NCI-H524 treated with DMSO at 0.1 percent for 48 hours (cell line): ENCODE measurements at regions not wholly inside any gene's neighbourhood (a gene's known extent, or its start where the extent isn't known, plus 50 kb on each side); places are given as distances from the start of the nearest gene placed in this dataset.
A peak's percentile ranks its signal among the peaks of the same experiment; 100 is the strongest.
"Not testable (repeated sequence)": the region's sequence is repeated elsewhere in the genome, so short reads cannot be mapped to it uniquely, and the experiment has no call there.

ENCODE experiments used
- DNase-seq: peaks from one replicate; lab custom pipeline; 2025; lab: John Stamatoyannopoulos, UW

DNA sequence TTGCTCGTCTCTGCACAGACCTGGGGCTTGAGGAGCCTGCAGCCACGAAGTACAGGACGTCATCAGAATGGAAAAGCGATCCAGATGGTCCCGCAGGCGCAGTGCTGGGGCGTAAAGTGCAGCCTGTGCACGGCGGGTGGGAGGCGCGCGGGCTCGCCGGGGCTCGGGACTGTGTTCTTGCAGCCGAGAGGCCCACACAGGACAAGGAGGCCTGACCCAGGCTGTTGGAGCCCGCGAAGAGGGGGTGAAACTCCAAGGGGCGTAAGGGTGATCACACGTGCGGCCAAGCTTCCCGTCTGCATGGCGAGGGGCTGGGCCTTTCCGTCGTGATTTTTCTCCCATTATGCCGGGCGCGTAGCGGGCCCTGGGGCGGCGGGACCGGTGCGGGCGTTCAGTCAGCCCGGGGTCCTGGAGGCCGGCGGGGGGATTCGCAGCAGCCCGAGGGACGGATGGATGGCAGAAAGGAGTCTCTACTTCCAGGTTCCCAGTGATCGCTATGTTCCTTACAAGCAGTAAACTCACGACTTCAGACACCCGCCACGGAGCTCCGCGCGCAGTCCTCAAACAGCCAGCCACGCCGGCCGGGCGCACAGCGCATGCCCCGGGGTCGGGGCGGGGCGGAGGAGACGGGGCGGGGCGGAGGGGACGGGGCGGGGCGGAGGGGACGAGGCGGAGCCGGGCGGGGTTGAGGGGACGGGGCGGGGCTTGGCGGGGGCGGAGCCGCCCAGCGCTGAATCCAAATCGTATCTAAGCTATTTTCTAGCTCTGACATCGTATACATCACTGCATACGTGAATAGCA, 141.0 kb upstream of the KCNJ18 start:
- DNase-seq, result peak; percentile 62

DNA sequence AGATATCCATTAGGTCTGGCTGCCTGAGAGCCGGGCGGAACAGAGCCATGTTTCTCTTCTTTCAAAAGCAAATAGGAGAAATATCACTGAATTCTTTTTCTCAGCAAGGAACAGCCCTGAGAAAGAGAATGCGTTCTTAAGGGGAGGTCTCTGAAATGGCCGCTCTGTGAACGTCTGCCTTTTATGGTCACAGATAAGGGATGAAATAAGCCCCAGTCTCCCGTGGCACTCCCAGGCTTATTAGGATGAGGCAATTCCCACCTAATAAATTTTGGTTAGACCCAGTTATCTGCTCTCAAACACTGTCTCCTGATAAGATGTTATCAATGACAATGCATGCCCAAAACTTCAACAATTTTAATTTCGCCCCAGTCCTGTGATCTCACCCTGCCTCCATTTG, 133.4 kb upstream of the KCNJ18 start:
- not testable (repeated sequence) for DNase-seq

DNA sequence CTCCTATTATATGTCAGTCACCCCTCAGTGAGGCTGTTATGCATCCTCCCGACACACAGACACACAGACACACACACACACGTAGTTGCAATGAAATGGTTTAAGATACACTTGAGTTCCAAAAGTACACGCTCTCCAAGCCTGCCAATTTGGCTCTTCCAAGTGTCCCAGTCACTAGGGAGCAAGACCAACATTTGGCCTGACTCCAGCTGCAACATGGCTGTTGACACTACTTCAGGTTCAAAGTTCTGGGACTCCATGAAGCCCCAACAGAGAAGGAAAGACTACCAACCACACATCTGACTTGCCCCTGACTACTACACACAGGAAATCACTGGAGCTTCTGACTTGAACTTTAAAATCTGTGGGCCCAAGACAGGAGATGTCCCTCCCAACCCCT, 128.1 kb upstream of the KCNJ18 start:
- DNase-seq, result no peak

DNA sequence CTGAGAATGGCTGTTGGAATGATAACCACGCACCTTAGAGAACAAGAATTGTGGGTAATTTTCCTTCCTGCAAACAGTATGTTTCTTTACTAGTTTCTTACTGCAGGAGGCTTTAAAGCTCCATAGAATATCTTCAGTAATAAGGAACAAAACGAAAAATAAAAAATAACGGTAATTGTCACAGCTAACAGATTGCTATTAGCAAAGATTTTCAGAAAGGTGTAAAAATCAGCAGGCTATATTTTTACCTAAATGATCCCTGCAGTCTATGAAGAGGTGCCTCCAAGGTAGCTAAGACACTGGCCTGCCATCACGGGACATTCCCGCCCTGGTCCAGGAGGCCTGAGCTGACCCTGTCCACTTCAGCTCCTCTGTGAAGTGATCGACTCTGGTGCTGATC, 127.6 kb upstream of the KCNJ18 start:
- not testable (repeated sequence) for DNase-seq

DNA sequence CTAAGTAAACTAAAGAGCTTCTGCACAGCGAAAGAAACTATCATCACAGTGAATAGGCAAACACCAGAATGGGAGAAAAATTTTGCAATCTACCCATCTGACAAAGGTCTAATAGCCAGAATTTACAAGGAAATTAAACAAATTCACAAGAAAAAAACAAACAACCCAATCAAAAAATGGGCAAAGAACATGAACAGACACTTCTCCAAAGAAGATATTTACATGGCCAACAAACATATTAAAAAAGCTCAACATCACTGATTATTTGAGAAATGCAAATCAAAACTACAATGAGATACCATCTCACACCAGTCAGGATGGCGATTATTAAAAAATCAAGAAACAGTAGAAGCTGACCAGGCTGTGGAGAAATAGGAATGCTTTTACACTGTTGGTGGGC, 121.9 kb upstream of the KCNJ18 start:
- not testable (repeated sequence) for DNase-seq

DNA sequence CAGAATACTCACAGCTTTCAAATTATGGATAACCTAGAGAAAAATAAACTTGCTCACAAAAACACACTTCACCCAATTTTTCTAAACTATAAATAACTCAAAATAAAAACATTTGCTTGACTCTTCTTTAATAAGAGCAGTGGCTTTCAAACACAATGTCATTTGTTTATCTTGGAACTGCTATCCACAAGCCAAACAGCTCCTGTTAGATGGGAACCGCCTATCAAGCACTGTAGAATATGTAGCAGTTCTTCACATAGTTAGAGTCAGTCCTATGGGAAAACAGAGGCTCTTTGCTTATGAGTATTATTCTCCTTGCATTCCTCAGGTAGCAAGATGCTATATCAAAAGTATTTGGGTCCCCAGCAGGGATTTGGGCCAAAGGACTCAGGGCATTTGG, 120.2 kb upstream of the KCNJ18 start:
- not testable (repeated sequence) for DNase-seq

DNA sequence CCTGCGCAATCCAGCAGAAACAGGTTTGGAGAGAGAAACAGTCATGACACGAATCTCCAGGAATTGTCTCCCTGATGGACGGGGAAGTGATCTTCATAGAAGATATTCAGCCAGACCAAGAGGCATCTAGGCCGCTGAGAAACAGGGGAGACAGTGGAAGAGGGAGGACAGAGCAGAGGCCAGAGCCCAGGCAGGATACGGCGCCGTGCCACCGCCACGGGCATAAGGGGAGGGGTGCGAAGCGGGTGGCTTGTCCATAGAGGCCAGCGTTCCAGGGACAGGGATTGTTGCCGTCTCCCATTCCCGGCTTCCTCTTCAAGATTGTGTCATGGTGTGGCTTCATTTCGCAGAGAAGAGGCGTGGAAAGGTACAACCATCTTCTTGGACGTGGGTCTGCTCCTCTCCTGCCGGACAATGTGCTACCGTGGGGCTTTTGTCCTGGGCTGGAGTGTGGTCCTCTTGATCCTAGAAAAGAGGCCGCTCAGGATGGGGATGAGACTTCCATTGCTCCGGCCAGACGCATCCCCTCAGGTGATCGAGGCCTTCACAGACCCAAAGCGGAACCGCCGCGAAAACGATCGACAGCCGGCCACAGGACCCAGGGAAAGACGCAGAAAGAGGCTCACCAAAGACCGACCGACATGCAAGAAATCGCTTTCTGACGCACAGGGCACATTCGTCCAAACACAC, 118.9 kb upstream of the KCNJ18 start:
- DNase-seq, result not testable (repeated sequence)

DNA sequence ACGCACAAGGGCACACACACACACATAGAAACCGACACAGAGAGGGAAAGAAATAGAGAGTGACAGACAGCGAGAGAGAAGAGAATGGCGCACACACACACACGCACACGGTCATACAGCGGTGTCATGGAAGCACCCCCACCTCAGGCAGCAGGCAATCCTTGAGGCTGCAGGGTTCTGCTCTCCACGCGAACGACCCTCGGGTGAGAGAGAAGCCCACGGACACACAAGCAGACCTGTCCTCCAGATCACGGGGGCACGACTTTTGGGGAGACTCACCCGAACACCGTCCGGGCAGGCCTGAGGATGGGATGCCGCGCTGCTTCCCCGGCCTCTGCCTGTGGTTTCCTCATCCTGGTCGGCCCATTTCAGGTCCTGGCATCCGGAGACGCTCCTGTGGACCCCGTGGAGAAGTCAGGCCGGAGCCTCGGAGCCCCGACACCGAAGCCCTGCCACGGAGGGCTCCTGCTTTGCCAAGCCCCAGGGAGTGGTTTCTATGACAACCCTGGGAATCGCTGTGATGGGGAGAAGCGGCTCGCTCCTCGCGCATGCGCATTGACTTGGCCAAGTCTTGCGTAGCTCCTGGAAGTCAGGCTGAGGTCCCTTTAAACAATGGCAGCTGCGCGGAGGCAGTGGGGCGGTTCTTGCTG, 118.2 kb upstream of the KCNJ18 start:
- DNase-seq, result peak; percentile 13

DNA sequence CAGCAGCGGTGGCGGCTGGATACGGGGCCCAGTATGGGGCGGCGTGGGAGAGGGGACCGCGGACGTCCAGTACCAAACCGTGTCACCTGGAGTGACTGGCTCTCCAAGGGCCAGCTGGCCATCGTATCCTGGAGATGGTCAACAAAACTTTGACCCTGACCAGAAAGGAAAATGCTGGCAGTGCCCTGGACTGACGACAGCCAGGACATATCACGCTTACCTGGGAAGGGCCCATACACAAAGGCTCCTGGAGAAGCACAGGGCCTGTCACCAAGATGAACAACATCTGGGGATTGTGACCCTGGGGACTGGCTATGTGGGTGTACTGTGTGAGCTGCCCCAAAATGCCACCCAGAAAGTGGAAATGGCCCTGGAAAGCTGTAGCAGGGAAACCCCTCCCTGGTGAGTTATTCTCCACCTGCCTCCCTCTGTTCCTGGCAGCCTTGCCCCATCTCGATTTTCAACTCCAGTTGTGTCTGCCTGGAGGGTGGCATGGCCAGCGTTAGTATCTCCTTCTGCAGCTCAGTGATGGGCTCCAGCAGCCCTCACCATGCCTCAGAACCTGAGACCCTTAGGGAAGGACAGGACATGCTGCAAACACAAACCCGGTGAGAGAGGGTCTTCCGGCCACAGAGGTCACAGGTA, 117.6 kb upstream of the KCNJ18 start:
- not testable (repeated sequence) for DNase-seq

DNA sequence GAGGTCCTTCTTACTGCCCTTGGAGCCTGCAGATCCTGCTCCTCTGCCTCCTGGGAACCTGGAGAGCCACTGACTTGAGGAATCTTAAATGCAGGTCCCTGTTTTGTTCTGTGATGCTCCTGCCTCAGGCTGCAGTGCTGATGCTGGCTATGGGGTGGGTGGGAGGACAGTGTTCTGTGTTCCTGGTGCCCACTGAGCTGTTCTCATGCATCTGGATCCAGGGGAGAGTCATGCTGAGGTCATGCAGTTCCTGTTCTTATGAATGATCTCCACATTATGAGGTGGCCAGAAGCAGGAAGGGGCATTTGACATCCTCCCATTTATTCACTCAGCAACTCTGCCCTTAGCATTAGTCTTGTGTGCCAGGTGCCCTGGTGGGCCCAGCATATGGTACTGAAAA, 113.5 kb upstream of the KCNJ18 start:
- not testable (repeated sequence) for DNase-seq

DNA sequence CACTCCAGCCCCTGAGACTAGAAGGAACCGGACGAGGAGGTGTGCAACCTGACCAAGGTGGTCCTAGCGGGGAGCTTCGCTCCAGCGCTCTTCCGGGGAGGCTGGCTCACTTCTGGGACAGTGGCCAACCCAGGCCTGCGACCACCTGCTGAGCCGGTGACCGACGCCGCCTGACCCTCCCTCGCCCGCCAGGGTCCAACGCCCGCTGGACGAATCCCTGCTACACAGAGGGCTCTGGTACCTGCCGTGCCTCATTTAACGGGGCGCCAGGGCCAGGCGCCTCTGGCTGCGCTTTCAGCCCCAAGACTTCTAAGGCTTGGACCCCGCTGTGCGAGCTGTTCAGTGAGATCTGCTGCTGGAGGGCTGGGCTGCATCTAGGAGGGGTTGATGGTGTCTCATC, 99.5 kb upstream of the KCNJ18 start:
- no peak for DNase-seq

DNA sequence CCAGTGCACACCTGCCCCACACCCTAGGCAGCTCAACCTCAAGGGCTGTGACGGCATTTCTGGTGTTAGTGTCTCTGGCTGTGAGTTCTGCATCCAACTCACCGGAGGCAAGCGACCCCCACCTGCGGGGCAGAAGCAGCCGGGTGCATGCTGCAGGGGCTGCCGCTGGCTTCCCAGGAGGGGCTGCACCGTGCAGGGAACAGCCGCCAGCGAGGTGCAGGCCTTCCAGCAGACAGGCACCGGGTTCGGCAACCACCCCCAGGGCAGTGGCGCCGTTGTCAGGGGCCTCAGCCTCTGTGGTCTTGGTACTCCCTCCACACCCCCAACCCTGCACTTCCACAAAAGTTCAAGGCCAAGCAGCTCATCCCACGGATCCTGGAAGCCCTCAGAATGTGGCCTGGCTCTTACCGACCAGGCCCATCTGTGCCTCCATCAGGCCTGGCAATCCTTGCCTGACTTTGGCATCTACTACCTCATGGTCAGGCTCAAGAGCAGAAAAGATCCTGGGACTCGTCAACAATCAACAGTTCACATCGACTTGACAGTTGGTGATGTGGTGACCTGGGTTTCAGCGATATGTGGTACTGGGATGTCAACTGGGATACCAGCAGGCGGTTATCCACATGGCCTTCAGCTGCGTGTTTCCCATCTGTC, 98.7 kb upstream of the KCNJ18 start:
- DNase-seq, result not testable (repeated sequence)

DNA sequence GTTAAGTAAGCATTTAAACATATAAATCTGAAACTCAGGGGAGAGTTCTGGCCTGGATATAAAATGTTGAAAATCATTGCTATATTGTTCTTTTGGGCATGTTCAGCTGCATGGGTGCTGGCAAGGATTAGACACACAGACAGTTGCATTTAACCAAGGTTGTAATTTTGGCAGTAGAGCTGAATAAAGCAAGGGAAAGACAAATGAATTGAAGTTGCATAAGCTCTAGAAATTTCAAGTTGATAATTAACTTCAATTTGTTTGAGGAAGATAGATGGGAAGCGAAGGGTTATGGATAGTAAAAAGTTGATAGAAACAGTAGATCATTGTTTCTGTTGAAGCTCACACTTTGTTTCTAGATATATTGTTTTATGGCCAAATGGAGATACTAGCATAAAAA, 97.2 kb upstream of the KCNJ18 start:
- DNase-seq, result no peak

DNA sequence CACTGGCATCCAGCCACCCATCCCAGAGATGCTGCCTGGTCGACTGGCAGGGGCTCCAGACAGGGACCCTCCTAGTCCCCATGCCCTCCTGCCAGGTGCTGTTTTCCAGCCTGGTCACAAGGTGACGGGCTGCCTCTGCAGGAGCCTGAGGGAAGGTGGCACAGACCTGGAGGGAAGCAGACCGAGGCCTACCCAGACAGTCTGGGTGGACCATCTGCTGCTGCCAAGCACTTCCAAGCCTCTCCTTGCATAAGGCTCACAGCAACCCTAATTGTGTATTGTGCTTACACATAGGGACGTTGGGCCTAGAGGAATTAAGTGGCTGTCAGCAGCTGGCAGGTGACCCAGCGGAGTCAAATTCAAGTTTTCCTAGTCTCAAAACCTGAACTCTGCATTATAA, 90.1 kb upstream of the KCNJ18 start:
- peak; percentile 98 for DNase-seq

DNA sequence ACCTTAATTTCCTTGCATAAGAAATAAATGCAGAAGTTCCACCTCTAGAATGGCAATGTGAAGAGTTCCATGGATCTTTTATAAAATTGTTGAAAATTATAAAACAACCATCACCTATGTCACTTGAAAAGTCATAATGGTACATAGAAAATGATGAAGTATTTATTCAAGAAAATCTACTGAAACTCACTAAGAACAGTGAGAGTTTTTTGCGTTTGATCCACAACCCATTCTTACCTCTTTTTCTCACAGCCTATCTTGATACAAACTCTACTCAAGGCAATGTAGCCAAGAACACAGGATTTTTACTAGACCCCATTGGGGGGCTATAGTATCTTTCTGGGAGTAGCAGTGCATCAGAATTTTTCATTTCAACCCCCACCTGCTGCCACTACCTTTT, 89.0 kb upstream of the KCNJ18 start:
- not testable (repeated sequence) for DNase-seq

DNA sequence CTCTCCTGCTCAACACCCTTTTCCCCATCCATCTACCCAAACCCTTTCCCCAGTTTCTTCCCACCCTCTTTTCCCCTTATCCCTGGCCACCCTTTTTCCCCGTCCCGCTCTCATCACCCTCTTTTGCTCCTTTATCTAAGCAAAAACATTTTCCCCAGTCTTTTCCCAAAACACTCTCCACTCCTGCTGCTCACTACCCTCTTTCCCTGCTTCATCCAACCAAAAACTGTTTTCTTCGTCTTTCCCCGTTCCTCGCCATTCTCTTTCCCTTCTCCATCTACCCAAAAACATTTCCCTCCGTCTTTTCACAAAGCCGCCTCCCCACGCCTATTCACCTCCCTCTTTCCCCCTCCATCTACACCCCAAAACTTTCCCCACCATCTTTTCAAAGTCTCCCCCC, 80.9 kb upstream of the KCNJ18 start:
- not testable (repeated sequence) for DNase-seq

DNA sequence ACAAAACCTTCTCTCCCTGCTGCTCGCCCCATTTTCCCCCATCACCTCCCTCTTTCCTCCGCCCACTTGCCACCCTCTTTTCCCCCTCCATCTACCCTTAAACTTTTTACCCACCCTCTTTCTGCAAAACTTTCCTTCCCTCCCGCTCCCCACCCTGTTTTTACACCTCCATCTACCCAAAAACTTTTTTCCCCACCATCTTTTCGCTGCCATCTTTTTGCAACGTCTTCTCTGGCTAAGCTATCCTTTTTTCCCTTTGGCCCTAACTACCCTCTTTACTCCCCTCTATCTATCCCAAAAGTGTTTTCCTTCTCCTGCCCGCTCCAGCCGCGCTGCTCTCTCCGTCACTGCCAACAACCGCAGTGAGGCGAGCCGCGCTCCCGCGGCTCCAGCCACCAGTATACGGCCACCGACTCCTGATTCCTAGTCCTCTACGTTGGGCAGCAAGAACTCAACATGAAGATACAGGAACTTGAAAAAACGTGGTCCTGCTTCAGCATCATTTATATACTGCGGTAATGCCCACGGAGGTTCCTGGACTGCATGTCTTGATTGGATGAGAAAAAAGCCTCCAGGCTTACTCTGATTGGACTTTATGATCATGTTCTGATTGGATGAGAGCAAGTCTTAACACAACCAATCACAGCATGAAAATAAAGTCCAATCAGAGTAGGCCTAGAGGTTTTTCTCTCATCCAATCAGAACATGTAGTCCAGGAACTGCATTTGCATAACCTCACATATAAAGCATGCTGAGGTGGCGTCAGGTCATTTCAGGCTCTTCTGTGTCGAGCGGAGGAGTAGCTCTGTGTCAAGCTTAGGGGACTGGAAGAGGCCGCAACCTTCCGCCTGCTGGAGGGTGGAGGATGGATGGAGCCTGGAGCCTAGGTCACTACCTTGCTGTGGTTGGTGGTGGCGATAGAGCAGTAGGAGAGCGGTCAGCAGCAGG, 79.9 kb upstream of the KCNJ18 start:
- not testable (repeated sequence) for DNase-seq

DNA sequence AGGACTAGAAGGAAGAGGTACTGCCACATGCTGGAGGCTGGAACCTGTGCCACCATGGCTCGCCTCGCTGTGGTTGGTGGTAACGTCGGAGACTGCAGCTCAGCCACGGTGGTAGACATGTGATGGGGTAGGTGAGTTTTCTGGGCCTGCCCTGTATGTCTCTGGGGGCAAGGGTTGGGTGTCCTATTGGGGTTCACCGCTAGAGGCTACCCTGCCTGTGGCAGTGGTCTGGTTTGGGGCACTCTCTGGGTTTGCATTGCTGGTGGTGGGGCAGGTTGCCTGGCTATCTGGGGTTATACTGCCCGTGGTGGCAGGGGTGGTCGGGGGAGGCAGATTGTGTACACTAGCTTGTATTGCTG, 79.3 kb upstream of the KCNJ18 start:
- DNase-seq, result no peak

DNA sequence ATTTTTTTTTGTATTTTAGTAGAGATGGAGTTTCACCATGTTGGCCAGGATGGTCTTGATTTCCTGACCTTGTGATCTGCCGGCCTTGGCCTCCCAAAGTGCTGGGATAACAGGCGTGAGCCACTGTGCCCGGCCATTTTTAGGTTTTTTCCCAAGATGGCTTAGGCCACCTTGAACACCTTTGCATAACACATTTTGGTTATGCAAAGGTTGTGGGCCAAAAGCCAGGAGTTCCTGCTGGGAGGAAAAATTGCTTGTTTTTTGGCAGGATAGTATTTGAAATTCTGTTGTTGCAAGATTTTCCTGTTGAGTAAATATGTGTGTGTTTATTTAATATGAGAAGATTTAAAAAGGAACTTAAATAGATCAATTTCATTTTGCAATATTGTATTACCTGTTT, 65.3 kb upstream of the KCNJ18 start:
- not testable (repeated sequence) for DNase-seq
